ENCODE measurements at regions not wholly inside any gene's neighbourhood (a gene's known extent, or its start where the extent isn't known, plus 50 kb on each side); places are given as distances from the start of the nearest gene placed in this dataset.
A peak's percentile ranks its signal among the peaks of the same experiment; 100 is the strongest.

GRCh38 chr13:71171740-71172139 lies 695.3 kb downstream of the DACH1 start:
- intact Hi-C loops (cut with micrococcal nuclease; ENCODE audit: unreplicated experiment): no loop called here
- no TSS peak for BruUV-seq (replicated peaks)
- Mint-ChIP-seq H3K4me3 (ENCODE audit: low read depth, unreplicated experiment) (no peak overlapping the region), H3K27ac (ENCODE audit: unreplicated experiment) (no peak overlapping the region), H3K27me3 (ENCODE audit: unreplicated experiment) (no peaks in the 10 kb centered on the region), H3K36me3 (ENCODE audit: insufficient read depth, unreplicated experiment) (no peaks in the 10 kb centered on the region), H3K9me3 (ENCODE audit: low read depth, unreplicated experiment) (no peaks in the 10 kb centered on the region), H3K4me1 (ENCODE audit: low read depth, unreplicated experiment) (no peaks in the 10 kb centered on the region)
- DNase-seq: no peak
- no peak for TF ChIP-seq CTCF (IDR thresholded peaks at IDR 0.05; ENCODE audit: unreplicated experiment)
- CTCF ChIA-PET: no interaction called here

GRCh38 chr13:71169180-71169579 lies 697.8 kb downstream of the DACH1 start:
- CTCF ChIA-PET: no interaction called here
- Mint-ChIP-seq H3K27me3 (ENCODE audit: unreplicated experiment) (no peaks in the 10 kb centered on the region), H3K4me3 (ENCODE audit: low read depth, unreplicated experiment) (no peak overlapping the region), H3K9me3 (ENCODE audit: low read depth, unreplicated experiment) (no peaks in the 10 kb centered on the region), H3K4me1 (ENCODE audit: low read depth, unreplicated experiment) (no peaks in the 10 kb centered on the region), H3K27ac (ENCODE audit: unreplicated experiment) (no peak overlapping the region), H3K36me3 (ENCODE audit: insufficient read depth, unreplicated experiment) (no peaks in the 10 kb centered on the region)
- no peak for TF ChIP-seq CTCF (IDR thresholded peaks at IDR 0.05; ENCODE audit: unreplicated experiment)
- intact Hi-C loops (cut with micrococcal nuclease; ENCODE audit: unreplicated experiment): no loop called here
- no peak for DNase-seq
- BruUV-seq (replicated peaks): no TSS peak

GRCh38 chr13:71156550-71156949 lies 710.5 kb downstream of the DACH1 start:
- no peak overlapping the region for H3K4me3 Mint-ChIP-seq (ENCODE audit: low read depth, unreplicated experiment)
- intact Hi-C loops (cut with micrococcal nuclease; ENCODE audit: unreplicated experiment): no loop called here
- CTCF ChIA-PET: no interaction called here
- TF ChIP-seq CTCF (IDR thresholded peaks at IDR 0.05; ENCODE audit: unreplicated experiment): no peak
- no peaks in the 10 kb centered on the region for H3K9me3 Mint-ChIP-seq (ENCODE audit: low read depth, unreplicated experiment)
- H3K36me3 Mint-ChIP-seq (ENCODE audit: insufficient read depth, unreplicated experiment): no peaks in the 10 kb centered on the region
- H3K4me1 Mint-ChIP-seq (ENCODE audit: low read depth, unreplicated experiment): no peaks in the 10 kb centered on the region
- H3K27ac Mint-ChIP-seq (ENCODE audit: unreplicated experiment): no peak overlapping the region
- H3K27me3 Mint-ChIP-seq (ENCODE audit: unreplicated experiment): no peaks in the 10 kb centered on the region
- DNase-seq: no peak
- no TSS peak for BruUV-seq (replicated peaks)

- Mint-ChIP-seq H3K4me3 (ENCODE audit: low read depth, unreplicated experiment) (no peak overlapping the region), H3K4me1 (ENCODE audit: low read depth, unreplicated experiment) (no peaks in the 10 kb centered on the region), H3K27me3 (ENCODE audit: unreplicated experiment) (no peaks in the 10 kb centered on the region), H3K36me3 (ENCODE audit: insufficient read depth, unreplicated experiment) (no peaks in the 10 kb centered on the region), H3K9me3 (ENCODE audit: low read depth, unreplicated experiment) (no peaks in the 10 kb centered on the region), H3K27ac (ENCODE audit: unreplicated experiment) (no peak overlapping the region)
- intact Hi-C loops (cut with micrococcal nuclease; ENCODE audit: unreplicated experiment): no loop called here
- DNase-seq: peak; percentile 4
- no TSS peak for BruUV-seq (replicated peaks)
- CTCF ChIA-PET: no interaction called here
- no peak for TF ChIP-seq CTCF (IDR thresholded peaks at IDR 0.05; ENCODE audit: unreplicated experiment)
Observed at GRCh38 chr13:71149498-71150363, 717.3 kb downstream of the DACH1 start.

All from Calu3 (cell line).